Fibroblast of pulmonary artery (primary cell): ENCODE measurements at regions not wholly inside any gene's neighbourhood (a gene's known extent, or its start where the extent isn't known, plus 50 kb on each side); places are given as distances from the start of the nearest gene placed in this dataset.

Experiments
- DNase-seq: peaks from one replicate; pipeline ENCODE4 v3.0.0-alpha.2; 2010; ENCODE audit warnings: low read depth
- H3K4me3 ChIP-seq: replicated peaks from 2 replicates; pipeline ENCODE4 v1.5.1; 2011; ENCODE audit warnings: low read depth, mild to moderate bottlenecking, control low read depth, low read length, moderate library complexity
- CTCF ChIP-seq: IDR thresholded peaks from 2 replicates; pipeline ENCODE4 v1.5.1; 2011; ENCODE audit warnings: mild to moderate bottlenecking, control low read depth, low read length, inconsistent platforms; ENCODE audit errors: missing control alignments

GRCh38 chr5:2158767-2159166 lies 276.0 kb upstream of the IRX4 start:
- DNase-seq: peak; percentile 13
- no peak overlapping the region for H3K4me3 ChIP-seq
- no peak for TF ChIP-seq CTCF

DNA sequence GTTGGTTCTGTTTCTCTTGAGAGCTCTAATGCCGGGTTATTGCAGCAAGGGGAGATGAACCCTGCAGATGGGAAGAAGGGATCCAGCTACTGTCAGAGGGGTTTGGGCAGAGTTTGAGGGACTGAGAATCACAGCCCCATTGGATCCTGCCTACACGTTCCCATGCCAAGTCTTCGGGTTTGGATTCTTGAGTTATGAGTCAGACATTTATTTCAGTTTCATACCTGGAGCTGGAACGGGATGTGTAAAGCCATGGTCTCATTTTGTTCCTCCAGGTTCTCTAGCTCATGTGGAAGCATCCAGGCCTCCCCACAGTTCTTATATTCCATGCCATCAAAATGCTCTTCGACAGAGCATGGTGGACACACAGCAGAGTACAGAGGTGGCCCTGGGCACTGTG lies 275.4 kb upstream of the IRX4 start:
- TF ChIP-seq CTCF: no peak

DNA sequence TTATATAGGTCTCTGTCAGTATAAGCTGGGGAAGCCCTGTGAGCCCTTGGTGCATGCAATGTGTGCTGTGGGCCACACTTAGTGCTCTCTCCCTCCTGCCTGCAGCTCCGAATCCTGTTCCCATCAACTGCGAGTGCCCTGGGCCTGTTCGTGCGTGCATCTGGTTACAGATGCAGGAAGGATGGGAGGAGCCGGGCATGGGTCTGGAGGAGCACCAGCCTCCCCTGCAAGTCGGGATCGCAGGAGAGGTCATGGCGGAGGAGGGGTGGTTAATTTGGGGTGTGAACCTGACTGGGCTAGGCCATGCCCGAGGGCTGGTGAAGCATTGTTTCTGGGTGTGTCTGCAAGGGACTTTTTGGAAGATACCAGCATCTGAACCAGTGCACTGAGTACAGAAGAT lies 274.6 kb upstream of the IRX4 start:
- TF ChIP-seq CTCF: no peak
- DNase-seq: no peak
- H3K4me3 ChIP-seq: no peak overlapping the region

More for the DNA sequence above, 275.4 kb upstream of the IRX4 start:
- no peak for DNase-seq
- no peak overlapping the region for H3K4me3 ChIP-seq

- no peak overlapping the region for H3K4me3 ChIP-seq
- no peak for DNase-seq
- TF ChIP-seq CTCF: no peak
Observed at GRCh38 chr5:2156358-2157059, 273.8 kb upstream of the IRX4 start.

DNA sequence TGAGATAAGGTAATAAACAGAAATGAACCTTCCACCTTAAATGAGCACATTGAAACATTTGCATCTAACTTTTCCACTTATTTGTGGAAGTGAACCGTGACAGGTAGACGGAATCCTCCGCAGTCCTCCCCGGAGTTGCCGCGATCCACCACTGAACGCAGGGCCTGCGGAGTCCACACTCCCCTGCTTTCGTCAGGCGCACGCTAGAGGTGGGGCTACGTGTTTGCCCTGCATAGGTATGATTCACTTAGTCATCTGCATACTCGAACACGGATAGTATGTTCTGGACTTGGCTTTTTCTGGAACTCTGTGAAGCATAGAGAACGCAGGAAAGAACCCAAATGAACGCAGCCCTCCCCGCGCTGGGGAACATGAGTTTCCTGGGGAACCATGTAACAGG lies 272.8 kb upstream of the IRX4 start:
- TF ChIP-seq CTCF: no peak
- no peak overlapping the region for H3K4me3 ChIP-seq
- no peak for DNase-seq

GRCh38 chr5:2153802-2154201 lies 271.1 kb upstream of the IRX4 start:
- no peak overlapping the region for H3K4me3 ChIP-seq
- no peak for TF ChIP-seq CTCF
- no peak for DNase-seq

- no peak for TF ChIP-seq CTCF
Observed at GRCh38 chr5:2153350-2153749, 270.6 kb upstream of the IRX4 start.

More at GRCh38 chr5:2153350-2153749, 270.6 kb upstream of the IRX4 start:
- no peak overlapping the region for H3K4me3 ChIP-seq
- no peak for DNase-seq
